Type B pancreatic cell (in vitro differentiated cells): ENCODE measurements at regions not wholly inside any gene's neighbourhood (a gene's known extent, or its start where the extent isn't known, plus 50 kb on each side); places are given as distances from the start of the nearest gene placed in this dataset.

Experiments used
- DNase-seq: peaks from one replicate; pipeline ENCODE4 v3.0.0; 2021; ENCODE audit warnings: mixed read lengths; ENCODE audit not compliant: unreplicated experiment; ENCODE audit errors: extremely low spot score
- H3K27ac Mint-ChIP-seq: 2 replicates; pipeline ENCODE4 v1.8.0; 2021; ENCODE audit warnings: mild to moderate bottlenecking, mixed read lengths
- H3K27me3 Mint-ChIP-seq: 2 replicates; pipeline ENCODE4 v1.8.0; 2021; ENCODE audit warnings: mixed read lengths
- H3K36me3 Mint-ChIP-seq: 2 replicates; pipeline ENCODE4 v1.8.0; 2021; ENCODE audit warnings: mixed read lengths
- H3K4me1 Mint-ChIP-seq: one replicate; pipeline ENCODE4 v1.8.0; 2021; ENCODE audit warnings: mixed read lengths; ENCODE audit not compliant: unreplicated experiment
- H3K4me3 Mint-ChIP-seq: 2 replicates; pipeline ENCODE4 v1.8.0; 2021; ENCODE audit warnings: mild to moderate bottlenecking, mixed read lengths
- H3K9me3 Mint-ChIP-seq: 2 replicates; pipeline ENCODE4 v1.8.0; 2021; ENCODE audit warnings: mixed read lengths
- CTCF ChIP-seq: fragments of 200-600 bp; sonication (generic); conservative IDR thresholded peaks from 2 replicates; pipeline ENCODE4 v1.5.0; 2021; ENCODE audit warnings: antibody characterized with exemption, mild to moderate bottlenecking

DNA sequence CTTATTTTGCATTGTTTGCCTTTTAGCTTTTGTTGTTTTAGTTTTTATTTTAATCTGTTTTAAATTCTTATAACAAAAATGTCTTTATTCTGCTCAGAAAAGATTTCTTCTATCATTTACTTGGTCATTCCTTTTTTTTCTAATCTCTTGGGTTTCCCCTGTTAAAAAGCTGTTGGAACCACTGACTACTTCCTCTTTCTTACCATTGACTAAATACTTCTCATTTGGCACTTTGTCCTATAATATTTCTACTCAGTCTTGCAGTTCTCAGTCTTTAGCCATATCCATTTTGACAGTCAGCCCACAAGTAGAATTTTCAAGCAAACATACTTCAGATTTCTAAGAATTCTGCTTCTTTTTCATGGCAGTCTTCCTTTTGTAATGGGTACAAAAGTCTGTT, 567.2 kb downstream of the SATB2 start:
- no peak overlapping the region for H3K4me3 Mint-ChIP-seq
- H3K9me3 Mint-ChIP-seq = no peaks in the 10 kb centered on the region
- no peaks in the 10 kb centered on the region for H3K36me3 Mint-ChIP-seq
- H3K27me3 Mint-ChIP-seq = no peaks in the 10 kb centered on the region
- no peak for DNase-seq
- no peaks in the 10 kb centered on the region for H3K4me1 Mint-ChIP-seq
- TF ChIP-seq CTCF = no peak
- no peak overlapping the region for H3K27ac Mint-ChIP-seq

GRCh38 chr2:198883604-198884003, 574.1 kb downstream of the SATB2 start:
- Mint-ChIP-seq H3K36me3 (no peaks in the 10 kb centered on the region), H3K27ac (no peak overlapping the region), H3K9me3 (no peaks in the 10 kb centered on the region), H3K27me3 (no peaks in the 10 kb centered on the region), H3K4me1 (no peaks in the 10 kb centered on the region), H3K4me3 (no peak overlapping the region)
- no peak for TF ChIP-seq CTCF
- DNase-seq = no peak

DNA sequence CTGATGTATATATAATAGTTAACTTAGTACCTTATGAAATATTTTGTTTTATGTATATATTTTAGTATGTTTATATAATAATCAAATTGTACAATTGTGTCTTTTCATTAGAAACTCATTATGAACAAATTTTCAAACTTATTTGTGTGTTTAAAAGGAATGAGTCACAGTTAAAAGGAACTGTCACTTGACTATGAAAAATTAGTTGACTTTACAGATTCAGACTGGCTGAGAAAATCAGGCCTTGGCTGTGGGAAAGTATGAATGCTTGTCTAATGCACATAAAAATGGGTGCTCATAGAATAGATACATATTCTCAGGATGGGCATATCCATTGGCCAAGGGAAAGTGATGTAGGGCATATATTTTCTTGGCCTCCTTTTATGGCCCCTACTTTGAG, 576.8 kb downstream of the SATB2 start:
- H3K27ac Mint-ChIP-seq = no peak overlapping the region
- no peak overlapping the region for H3K4me3 Mint-ChIP-seq
- no peaks in the 10 kb centered on the region for H3K27me3 Mint-ChIP-seq
- H3K9me3 Mint-ChIP-seq = no peaks in the 10 kb centered on the region
- no peaks in the 10 kb centered on the region for H3K36me3 Mint-ChIP-seq
- no peak for DNase-seq
- no peaks in the 10 kb centered on the region for H3K4me1 Mint-ChIP-seq
- no peak for TF ChIP-seq CTCF

DNA sequence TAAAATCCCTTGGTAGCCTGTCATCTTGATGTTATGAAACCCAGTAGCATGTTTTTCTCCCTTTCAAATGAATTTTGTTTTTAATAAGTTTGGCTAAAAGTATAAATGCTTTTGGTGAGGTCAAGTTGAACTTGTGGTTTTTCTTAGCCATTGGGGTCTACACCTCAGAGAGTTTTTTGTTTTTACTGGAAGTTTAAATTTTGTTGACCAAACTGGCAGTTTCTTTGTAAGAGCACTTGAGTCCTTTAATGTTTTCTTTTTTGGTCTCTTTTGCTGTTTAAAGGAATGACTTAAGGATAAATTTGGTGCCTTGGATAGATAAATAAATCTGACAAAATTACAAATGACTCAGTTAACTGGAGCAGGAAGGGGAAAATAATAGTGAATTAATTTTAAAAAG, 577.3 kb downstream of the SATB2 start:
- Mint-ChIP-seq H3K4me3 (no peak overlapping the region), H3K27ac (no peak overlapping the region), H3K4me1 (no peaks in the 10 kb centered on the region), H3K9me3 (no peaks in the 10 kb centered on the region), H3K27me3 (no peaks in the 10 kb centered on the region), H3K36me3 (no peaks in the 10 kb centered on the region)
- no peak for TF ChIP-seq CTCF
- no peak for DNase-seq

- H3K4me3 Mint-ChIP-seq = no peak overlapping the region
- no peak overlapping the region for H3K27ac Mint-ChIP-seq
- H3K4me1 Mint-ChIP-seq = no peaks in the 10 kb centered on the region
- no peaks in the 10 kb centered on the region for H3K27me3 Mint-ChIP-seq
- no peak for DNase-seq
- H3K9me3 Mint-ChIP-seq = no peaks in the 10 kb centered on the region
- H3K36me3 Mint-ChIP-seq = no peaks in the 10 kb centered on the region
- no peak for TF ChIP-seq CTCF
Observed at GRCh38 chr2:198874472-198874858, 583.3 kb downstream of the SATB2 start.
